Osteocyte (in vitro differentiated cells): ENCODE measurements at regions not wholly inside any gene's neighbourhood (a gene's known extent, or its start where the extent isn't known, plus 50 kb on each side); places are given as distances from the start of the nearest gene placed in this dataset.

Experiments
- DNase-seq: peaks from one replicate; pipeline ENCODE4 v3.0.0; 2021; ENCODE audit warnings: mixed read lengths; ENCODE audit not compliant: unreplicated experiment; ENCODE audit errors: extremely low spot score
- H3K27ac Mint-ChIP-seq: one replicate; pipeline ENCODE4 v1.8.0; 2021; ENCODE audit warnings: mild to moderate bottlenecking, mixed read lengths; ENCODE audit not compliant: unreplicated experiment
- H3K27me3 Mint-ChIP-seq: one replicate; pipeline ENCODE4 v1.8.0; 2021; ENCODE audit warnings: mixed read lengths; ENCODE audit not compliant: unreplicated experiment
- H3K36me3 Mint-ChIP-seq: one replicate; pipeline ENCODE4 v1.8.0; 2021; ENCODE audit warnings: mixed read lengths; ENCODE audit not compliant: unreplicated experiment
- H3K4me1 Mint-ChIP-seq: one replicate; pipeline ENCODE4 v1.8.0; 2021; ENCODE audit warnings: mixed read lengths; ENCODE audit not compliant: unreplicated experiment
- H3K4me3 Mint-ChIP-seq: one replicate; pipeline ENCODE4 v1.8.0; 2021; ENCODE audit warnings: mild to moderate bottlenecking, moderate library complexity, mixed read lengths; ENCODE audit not compliant: unreplicated experiment
- H3K9me3 Mint-ChIP-seq: one replicate; pipeline ENCODE4 v1.8.0; 2021; ENCODE audit warnings: mixed read lengths; ENCODE audit not compliant: unreplicated experiment
- TF ChIP-seq, protein P1 (sequence below): fragments of 200-600 bp; sonication (generic); IDR thresholded peaks from 2 replicates; pipeline ENCODE4 v1.5.0; 2021; ENCODE audit warnings: antibody characterized with exemption, mild to moderate bottlenecking, moderate library complexity

DNA sequence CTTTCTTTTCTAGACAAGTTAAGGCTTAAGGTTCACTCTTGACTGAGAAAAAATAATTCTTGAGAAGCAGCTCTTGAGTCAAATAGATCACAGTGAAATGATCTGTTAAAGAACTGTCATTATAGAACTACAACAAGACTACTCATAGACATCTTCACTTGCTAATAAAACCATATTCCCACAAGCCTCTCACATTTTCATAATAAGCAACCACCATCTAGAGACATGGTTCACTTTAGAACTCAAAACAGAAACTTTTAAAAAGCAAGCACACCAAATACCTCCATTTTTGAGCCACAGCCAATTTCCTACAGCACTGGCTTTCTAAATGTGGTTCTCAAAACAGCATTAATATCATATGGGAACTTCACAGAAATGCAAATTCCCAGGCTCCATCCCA, 309.5 kb downstream of the TMA16 start:
- TF ChIP-seq, protein P1, sequence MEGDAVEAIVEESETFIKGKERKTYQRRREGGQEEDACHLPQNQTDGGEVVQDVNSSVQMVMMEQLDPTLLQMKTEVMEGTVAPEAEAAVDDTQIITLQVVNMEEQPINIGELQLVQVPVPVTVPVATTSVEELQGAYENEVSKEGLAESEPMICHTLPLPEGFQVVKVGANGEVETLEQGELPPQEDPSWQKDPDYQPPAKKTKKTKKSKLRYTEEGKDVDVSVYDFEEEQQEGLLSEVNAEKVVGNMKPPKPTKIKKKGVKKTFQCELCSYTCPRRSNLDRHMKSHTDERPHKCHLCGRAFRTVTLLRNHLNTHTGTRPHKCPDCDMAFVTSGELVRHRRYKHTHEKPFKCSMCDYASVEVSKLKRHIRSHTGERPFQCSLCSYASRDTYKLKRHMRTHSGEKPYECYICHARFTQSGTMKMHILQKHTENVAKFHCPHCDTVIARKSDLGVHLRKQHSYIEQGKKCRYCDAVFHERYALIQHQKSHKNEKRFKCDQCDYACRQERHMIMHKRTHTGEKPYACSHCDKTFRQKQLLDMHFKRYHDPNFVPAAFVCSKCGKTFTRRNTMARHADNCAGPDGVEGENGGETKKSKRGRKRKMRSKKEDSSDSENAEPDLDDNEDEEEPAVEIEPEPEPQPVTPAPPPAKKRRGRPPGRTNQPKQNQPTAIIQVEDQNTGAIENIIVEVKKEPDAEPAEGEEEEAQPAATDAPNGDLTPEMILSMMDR = no peak
- Mint-ChIP-seq H3K27me3 (peaks cover 5% of the 10 kb centered on the region), H3K9me3 (no peaks in the 10 kb centered on the region), H3K4me1 (no peaks in the 10 kb centered on the region), H3K4me3 (no peak overlapping the region), H3K27ac (no peak overlapping the region), H3K36me3 (no peaks in the 10 kb centered on the region)
- DNase-seq = no peak

- no peak overlapping the region for H3K27ac Mint-ChIP-seq
- H3K4me1 Mint-ChIP-seq = no peaks in the 10 kb centered on the region
- H3K9me3 Mint-ChIP-seq = no peaks in the 10 kb centered on the region
- H3K4me3 Mint-ChIP-seq = no peak overlapping the region
- no peak for DNase-seq
- H3K27me3 Mint-ChIP-seq = peaks cover 8% of the 10 kb centered on the region
- no peaks in the 10 kb centered on the region for H3K36me3 Mint-ChIP-seq
- TF ChIP-seq, protein P1 = no peak
Observed at GRCh38 chr4:163806653-163807052, 312.2 kb downstream of the TMA16 start.

DNA sequence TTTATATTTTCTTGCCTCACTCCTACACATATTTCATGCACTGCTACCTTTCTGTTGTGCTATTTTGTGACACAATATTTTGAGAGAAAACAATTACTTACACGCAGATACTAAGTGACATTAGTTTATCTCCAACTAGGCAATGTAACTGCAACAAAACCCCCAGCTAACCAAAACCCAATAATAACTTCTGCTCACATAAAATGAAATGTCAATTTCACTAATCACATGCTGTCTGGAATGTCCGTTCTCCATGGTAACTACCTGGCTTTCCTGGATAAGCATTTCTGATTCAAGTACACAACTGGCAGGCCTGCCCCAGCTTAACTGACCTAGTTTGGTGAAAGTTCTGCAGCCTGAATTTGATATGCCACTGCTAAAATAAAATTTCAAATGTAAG, 313.5 kb downstream of the TMA16 start:
- TF ChIP-seq, protein P1 = no peak
- Mint-ChIP-seq H3K27me3 (peaks cover 8% of the 10 kb centered on the region), H3K4me3 (no peak overlapping the region), H3K27ac (no peak overlapping the region), H3K4me1 (no peaks in the 10 kb centered on the region), H3K36me3 (no peaks in the 10 kb centered on the region), H3K9me3 (no peaks in the 10 kb centered on the region)
- no peak for DNase-seq

- TF ChIP-seq, protein P1 = no peak
- no peaks in the 10 kb centered on the region for H3K4me1 Mint-ChIP-seq
- H3K9me3 Mint-ChIP-seq = no peaks in the 10 kb centered on the region
- H3K4me3 Mint-ChIP-seq = no peak overlapping the region
- no peak for DNase-seq
- H3K27ac Mint-ChIP-seq = no peak overlapping the region
- H3K36me3 Mint-ChIP-seq = no peaks in the 10 kb centered on the region
- peaks cover 5% of the 10 kb centered on the region for H3K27me3 Mint-ChIP-seq
Observed at GRCh38 chr4:163810755-163811154, 316.3 kb downstream of the TMA16 start.

GRCh38 chr4:163815776-163816175, 321.3 kb downstream of the TMA16 start:
- Mint-ChIP-seq H3K4me3 (no peak overlapping the region), H3K27ac (no peak overlapping the region), H3K36me3 (no peaks in the 10 kb centered on the region), H3K4me1 (no peaks in the 10 kb centered on the region), H3K9me3 (no peaks in the 10 kb centered on the region), H3K27me3 (peaks cover 2% of the 10 kb centered on the region)
- TF ChIP-seq, protein P1 = no peak
- no peak for DNase-seq
